ENCODE measurements at regions not wholly inside any gene's neighbourhood (a gene's known extent, or its start where the extent isn't known, plus 50 kb on each side); places are given as distances from the start of the nearest gene placed in this dataset.

DNA sequence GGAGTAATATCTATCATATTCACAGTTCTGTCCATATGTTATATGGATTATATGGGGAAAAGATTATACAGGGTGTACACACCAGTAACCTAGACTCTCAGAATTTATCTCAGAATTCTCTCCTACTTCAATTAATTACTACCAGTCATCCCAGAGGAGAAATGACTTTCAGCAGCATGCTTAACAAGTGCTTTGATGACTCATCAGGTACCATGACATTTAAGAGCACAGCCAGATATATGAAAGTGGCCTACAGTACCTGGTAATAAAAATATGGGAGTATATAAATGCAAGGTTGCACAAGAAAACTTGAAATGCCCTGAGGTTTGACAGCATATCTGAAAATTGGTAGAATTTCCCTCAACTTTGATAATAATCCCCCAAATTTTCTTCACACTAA is 1273.0 kb downstream of the OTOL1 start:
- Histone ChIP-seq H2BK20ac (ENCODE audit: low read depth, low read length, poor library complexity, severe bottlenecking) (no peak overlapping the region), H2AFZ (ENCODE audit: low read length) (no peak overlapping the region)
- no peak overlapping the region for H3K4me3 Mint-ChIP-seq

More for the DNA sequence above, 1273.0 kb downstream of the OTOL1 start:
- Histone ChIP-seq H3K18ac (ENCODE audit: insufficient read length, low read depth, low read length) (no peak overlapping the region), H4K20me1 (ENCODE audit: control insufficient read depth, insufficient read depth, insufficient read length) (no peaks in the 10 kb centered on the region), H3K23ac (ENCODE audit: insufficient read length, low read depth, low read length) (no peak overlapping the region), H3K79me2 (ENCODE audit: insufficient read depth, low read length) (no peaks in the 10 kb centered on the region; the same call in 1 of the 2 replicates), H4K91ac (ENCODE audit: insufficient read length, low read depth, low read length) (no peak overlapping the region), H2BK12ac (ENCODE audit: insufficient read length, low read depth, low read length) (no peak overlapping the region), H3K4me2 (ENCODE audit: insufficient read depth, insufficient read length, low read length) (no peak overlapping the region), H3K27ac (ENCODE audit: insufficient read length, low read depth, low read length) (no peak overlapping the region), H3K9ac (ENCODE audit: extremely low read depth, insufficient read length, low read length) (no peak overlapping the region), H3T11ph (ENCODE audit: low read length) (no peak overlapping the region), H3K23me2 (ENCODE audit: insufficient read length, low read depth, low read length, poor library complexity, severe bottlenecking) (no peaks in the 10 kb centered on the region), H4K5ac (ENCODE audit: insufficient read length, low read depth, low read length) (no peak overlapping the region), H3K9me3 (ENCODE audit: control insufficient read depth, low read depth, low read length) (peaks cover 4% of the 10 kb centered on the region), H2BK120ac (ENCODE audit: low read depth, low read length, poor library complexity, severe bottlenecking) (no peak overlapping the region), H3K4me1 (ENCODE audit: insufficient read depth, low read length) (no peaks in the 10 kb centered on the region), H3K56ac (ENCODE audit: insufficient read length, low read depth, low read length) (no peak overlapping the region), H3K27me3 (ENCODE audit: insufficient read depth, low read length) (no peaks in the 10 kb centered on the region), H2AK5ac (ENCODE audit: insufficient read length, low read length) (no peak overlapping the region), H4K8ac (replicated peaks; ENCODE audit: insufficient read length, low read depth, low read length) (no peak overlapping the region), H2BK5ac (ENCODE audit: insufficient read length, low read length) (no peak overlapping the region), H2BK15ac (ENCODE audit: low read depth, low read length) (no peak overlapping the region), H3K4ac (ENCODE audit: low read depth, low read length) (no peak overlapping the region), H3K79me1 (ENCODE audit: insufficient read depth, low read depth, low read length, poor library complexity, severe bottlenecking) (no peaks in the 10 kb centered on the region), H3K14ac (ENCODE audit: insufficient read depth, low read length) (no peak overlapping the region)
- Mint-ChIP-seq H3K36me3 (ENCODE audit: insufficient read depth in 1 of 3, low read depth in 3 of 3) (peaks cover 11 to 15% (median 14%) of the 10 kb centered on the region in 3 experiments), H3K9me3 (peaks cover 12 to 13% of the 10 kb centered on the region in 2 experiments), H3K27me3 (ENCODE audit: low read depth) (no peaks in the 10 kb centered on the region), H3K27ac (no peak overlapping the region), H3K4me1 (peaks cover 5 to 6% of the 10 kb centered on the region in 2 experiments)
- DNase-seq: no peak
- TF ChIP-seq, protein P1, sequence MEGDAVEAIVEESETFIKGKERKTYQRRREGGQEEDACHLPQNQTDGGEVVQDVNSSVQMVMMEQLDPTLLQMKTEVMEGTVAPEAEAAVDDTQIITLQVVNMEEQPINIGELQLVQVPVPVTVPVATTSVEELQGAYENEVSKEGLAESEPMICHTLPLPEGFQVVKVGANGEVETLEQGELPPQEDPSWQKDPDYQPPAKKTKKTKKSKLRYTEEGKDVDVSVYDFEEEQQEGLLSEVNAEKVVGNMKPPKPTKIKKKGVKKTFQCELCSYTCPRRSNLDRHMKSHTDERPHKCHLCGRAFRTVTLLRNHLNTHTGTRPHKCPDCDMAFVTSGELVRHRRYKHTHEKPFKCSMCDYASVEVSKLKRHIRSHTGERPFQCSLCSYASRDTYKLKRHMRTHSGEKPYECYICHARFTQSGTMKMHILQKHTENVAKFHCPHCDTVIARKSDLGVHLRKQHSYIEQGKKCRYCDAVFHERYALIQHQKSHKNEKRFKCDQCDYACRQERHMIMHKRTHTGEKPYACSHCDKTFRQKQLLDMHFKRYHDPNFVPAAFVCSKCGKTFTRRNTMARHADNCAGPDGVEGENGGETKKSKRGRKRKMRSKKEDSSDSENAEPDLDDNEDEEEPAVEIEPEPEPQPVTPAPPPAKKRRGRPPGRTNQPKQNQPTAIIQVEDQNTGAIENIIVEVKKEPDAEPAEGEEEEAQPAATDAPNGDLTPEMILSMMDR (conservative IDR thresholded peaks at IDR 0.05): no peak

Measured in H9 (cell line).